HepG2 (cell line): ENCODE measurements at regions not wholly inside any gene's neighbourhood (a gene's known extent, or its start where the extent isn't known, plus 50 kb on each side); places are given as distances from the start of the nearest gene placed in this dataset.
"Not testable (repeated sequence)": the region's sequence is repeated elsewhere in the genome, so short reads cannot be mapped to it uniquely, and the experiment has no call there.

Experiments used
- ATAC-seq: fragments of 200-7000 bp; cut with Tn5 transposase; 3 replicates; pipeline ENCODE4 v1.9.1; 2020; ENCODE audit warnings: mild to moderate bottlenecking, moderate library complexity
- BruUV-seq: library from RNA; stranded (reverse); fragments of 400-500 nt; replicated peaks from 2 replicates; lab custom pipeline; 2021; lab: Mats Ljungman, UMichigan
- CTCF ChIA-PET: fragments of 300-600 bp; formaldehyde crosslinking; extraction: SDS; loops from one replicate; lab custom pipeline; 2021; ENCODE audit warnings: low total read pairs, inconsistent platforms, low intra/inter-chr PET ratio; lab: Yijun Ruan, JAX
- POLR2A ChIA-PET: fragments of 350-600 bp; sonication (Branson Sonifier 250); formaldehyde crosslinking; loops from one replicate; lab custom pipeline; 2020; ENCODE audit warnings: antibody characterized with exemption, inconsistent platforms; lab: Yijun Ruan, JAX
- DNase-seq: peaks from one replicate; pipeline ENCODE4 v3.0.0-alpha.2; 2015; ENCODE audit warnings: low spot score
- FAIRE-seq: peaks from 3 replicates; lab custom pipeline; 2011; peaks lifted over from hg19 to GRCh38; lab: Jason Lieb, UNC
- H2AFZ ChIP-seq: one replicate; pipeline ENCODE4 v1.6.1; 2011; ENCODE audit warnings: low read length, inconsistent platforms
- H3K27ac ChIP-seq: fragments of 300-600 bp; 3 replicates; pipeline ENCODE4 v1.8.0; 2011; ENCODE audit warnings: mixed run types, mild to moderate bottlenecking, mixed read lengths, low read length, inconsistent platforms; ENCODE audit not compliant: insufficient read depth; ENCODE audit errors: extremely low read length
- H3K27me3 ChIP-seq, 2 experiments: fragments of 200-600 bp in 1 of 2; 2 replicates in 1 of 2; 3 replicates in 1 of 2; pipeline versions ENCODE4 v1.6.0 to v1.8.0; 2011; ENCODE audit warnings: low read length in 2 of 2, mild to moderate bottlenecking in 2 of 2, moderate library complexity in 2 of 2, inconsistent platforms in 1 of 2; ENCODE audit not compliant: insufficient read depth in 2 of 2, control insufficient read depth in 1 of 2
- H3K36me3 ChIP-seq, 2 experiments: fragments of 200-600 bp in 1 of 2; replicated peaks in 1 of 2; 2 replicates in 1 of 2; 3 replicates in 1 of 2; pipeline versions ENCODE4 v1.5.1 to v1.8.0; 2011; ENCODE audit warnings: low read length in 2 of 2, inconsistent platforms in 1 of 2; ENCODE audit not compliant: insufficient read depth in 2 of 2, control insufficient read depth in 1 of 2
- H3K4me1 ChIP-seq: 2 replicates; pipeline ENCODE4 v1.5.1; 2012; ENCODE audit warnings: low read length, inconsistent platforms; ENCODE audit not compliant: insufficient read depth
- H3K4me2 ChIP-seq: 2 replicates; pipeline ENCODE4 v1.6.0; 2011; ENCODE audit warnings: low read depth, low read length, inconsistent platforms
- H3K4me3 ChIP-seq, 3 experiments: fragments of 200-600 bp in 1 of 3; sonication (generic), shearing (Covaris generic) in 1 of 3; replicated peaks in 1 of 3; 2 replicates each; pipeline ENCODE4 v1.5.1; 2011 to 2016; ENCODE audit warnings: low read length in 3 of 3, inconsistent platforms in 2 of 3, low read depth in 2 of 3, mild to moderate bottlenecking in 2 of 3, control low read depth in 1 of 3, mixed read lengths in 1 of 3; ENCODE audit not compliant: insufficient read depth in 1 of 3
- H3K79me2 ChIP-seq: one replicate; pipeline ENCODE4 v1.6.1; 2011; ENCODE audit warnings: low read length, inconsistent platforms; ENCODE audit not compliant: insufficient read depth
- H3K9ac ChIP-seq: 2 replicates; pipeline ENCODE4 v1.6.0; 2011; ENCODE audit warnings: mild to moderate bottlenecking, low read depth, low read length, inconsistent platforms; ENCODE audit not compliant: insufficient read depth
- H3K9me3 ChIP-seq: 2 replicates; pipeline ENCODE4 v1.5.1; 2012; ENCODE audit warnings: mild to moderate bottlenecking, low read length
- H4K20me1 ChIP-seq: 2 replicates; pipeline ENCODE4 v1.6.0; 2011; ENCODE audit warnings: inconsistent platforms, mild to moderate bottlenecking, low read length, moderate library complexity; ENCODE audit not compliant: insufficient read depth
- CHD4 ChIP-seq: fragments of 200-600 bp; sonication (generic); IDR thresholded peaks from 2 replicates; pipeline ENCODE4 v1.7.0; 2017; ENCODE audit warnings: mild to moderate bottlenecking, low read length, borderline replicate concordance
- GATAD1 ChIP-seq: IDR thresholded peaks from 2 replicates; pipeline ENCODE4 v1.6.1; 2016; ENCODE audit warnings: missing genetic modification reagents, missing compliant biosample characterization
- HIVEP1 ChIP-seq: sonication (generic); formaldehyde crosslinking; IDR thresholded peaks from 2 replicates; pipeline ENCODE4 v1.4.0; 2020; ENCODE audit warnings: mild to moderate bottlenecking, missing genetic modification reagents
- HNF4A ChIP-seq: sonication (generic); formaldehyde crosslinking; IDR thresholded peaks from 2 replicates; pipeline ENCODE4 v1.4.0; 2020; ENCODE audit warnings: missing genetic modification reagents
- JUN ChIP-seq: sonication (generic); formaldehyde crosslinking; IDR thresholded peaks from 2 replicates; pipeline ENCODE4 v1.4.0; 2020; ENCODE audit warnings: mild to moderate bottlenecking, missing genetic modification reagents
- MED1 ChIP-seq: sonication (generic); formaldehyde crosslinking; IDR thresholded peaks from 2 replicates; pipeline ENCODE4 v1.4.0; 2020; ENCODE audit warnings: missing genetic modification reagents
- MIER3 ChIP-seq: IDR thresholded peaks from 2 replicates; pipeline ENCODE4 v1.6.1; 2016; ENCODE audit warnings: missing compliant biosample characterization, borderline replicate concordance
- NCOA1 ChIP-seq: sonication (generic); formaldehyde crosslinking; IDR thresholded peaks from 2 replicates; pipeline ENCODE4 v1.9.0; 2021; ENCODE audit warnings: missing genetic modification reagents
- NCOR1 ChIP-seq: fragments of 200-600 bp; sonication (generic); IDR thresholded peaks from 2 replicates; pipeline ENCODE4 v1.7.0; 2017; ENCODE audit warnings: antibody characterized with exemption, low read length, borderline replicate concordance
- ZNF260 ChIP-seq: sonication (generic); formaldehyde crosslinking; IDR thresholded peaks from 2 replicates; pipeline ENCODE4 v1.4.0; 2020; ENCODE audit warnings: missing genetic modification reagents, low read depth, mild to moderate bottlenecking, borderline replicate concordance
- ZNF547 ChIP-seq: sonication (generic); formaldehyde crosslinking; IDR thresholded peaks from 2 replicates; pipeline ENCODE4 v1.5.1; 2020; ENCODE audit warnings: mild to moderate bottlenecking, missing genetic modification reagents
- ZNF563 ChIP-seq: sonication (generic); formaldehyde crosslinking; IDR thresholded peaks from 2 replicates; pipeline ENCODE4 v1.8.0; 2022; ENCODE audit warnings: mild to moderate bottlenecking, moderate library complexity, missing genetic modification reagents
- ZNF564 ChIP-seq: sonication (generic); formaldehyde crosslinking; IDR thresholded peaks from 2 replicates; pipeline ENCODE4 v1.8.1; 2023; ENCODE audit warnings: mild to moderate bottlenecking, missing genetic modification reagents
- ZNF883 ChIP-seq: sonication (generic); formaldehyde crosslinking; IDR thresholded peaks from 2 replicates; pipeline ENCODE4 v1.5.1; 2020; ENCODE audit warnings: mild to moderate bottlenecking, missing genetic modification reagents; ENCODE audit errors: not compliant biosample characterization
- WGBS: methylation state at CpG from one replicate; pipeline ENCODE4 v1.1.6; 2017; ENCODE audit warnings: low lambda C conversion rate; 5-methylcytosine and 5-hydroxymethylcytosine counted together
- in situ Hi-C: cut with HindIII; loops from 2 replicates; pipeline ENCODE4 v1.10.0; 2017; ENCODE audit warnings: low pct_unique_long_range_greater_than_20kb; ENCODE audit not compliant: extremely low pct_ligation_motif_present
- intact Hi-C: fragments of 100-400 bp; cut with micrococcal nuclease; formaldehyde crosslinking; loops from one replicate; pipeline ENCODE4 v1.10.0; 2022; ENCODE audit not compliant: unreplicated experiment
- TF ChIP-seq, protein P1 (sequence below): sonication (generic); formaldehyde crosslinking; IDR thresholded peaks from 2 replicates; pipeline ENCODE4 v1.8.0; 2022; ENCODE audit warnings: missing genetic modification reagents, mild to moderate bottlenecking, moderate library complexity, borderline replicate concordance
- TF ChIP-seq, protein P2 (sequence below): IDR thresholded peaks from 2 replicates; pipeline ENCODE4 v1.6.1; 2016; ENCODE audit warnings: missing compliant biosample characterization, missing genetic modification reagents, borderline replicate concordance

DNA sequence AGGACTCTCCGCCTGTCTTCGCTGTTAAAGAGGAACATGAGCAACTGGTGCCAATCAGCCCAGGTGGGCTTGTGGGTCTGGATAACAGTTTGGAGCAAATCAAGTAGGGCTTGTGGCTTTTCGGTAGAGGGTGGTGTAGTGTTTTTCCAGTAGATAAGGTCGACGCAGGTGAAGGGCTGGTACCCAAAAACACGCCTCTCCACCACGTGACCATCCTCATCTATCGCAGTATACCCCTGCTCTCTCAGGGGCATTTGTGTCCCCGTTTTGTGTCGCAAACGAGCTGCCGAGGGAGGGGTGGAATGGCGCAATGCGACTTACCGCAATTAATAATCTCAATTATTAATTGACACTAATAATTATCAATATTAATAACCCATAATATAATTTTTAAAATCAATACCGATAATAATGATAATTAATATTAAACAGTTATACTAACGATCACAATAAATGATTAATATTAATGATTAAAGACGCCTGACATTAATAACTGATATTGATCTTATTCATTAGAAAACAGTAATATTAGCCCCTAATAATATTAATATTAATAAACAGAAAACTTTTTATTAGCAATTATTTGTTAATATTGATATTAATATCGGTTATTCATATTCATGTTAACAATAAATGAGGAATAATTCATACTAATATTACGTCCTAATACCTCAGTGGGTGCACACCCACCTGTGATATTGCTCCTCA is 130.8 kb downstream of the ADRA2C start:
- CTCF ChIA-PET, H3K27me3 ChIP-seq, H2AFZ ChIP-seq, DNase-seq, intact Hi-C loops, BruUV-seq, H3K79me2 ChIP-seq, ATAC-seq, POLR2A ChIA-PET, H3K27ac ChIP-seq, H3K4me3 ChIP-seq, H3K36me3 ChIP-seq, H3K4me2 ChIP-seq, H4K20me1 ChIP-seq, in situ Hi-C loops, H3K9me3 ChIP-seq, H3K9ac ChIP-seq, FAIRE-seq: not testable (repeated sequence)
- 77% methylated on average over 20 of the region's 20 CpGs for WGBS
- H3K4me1 ChIP-seq = peaks cover 18% of the 10 kb centered on the region

DNA sequence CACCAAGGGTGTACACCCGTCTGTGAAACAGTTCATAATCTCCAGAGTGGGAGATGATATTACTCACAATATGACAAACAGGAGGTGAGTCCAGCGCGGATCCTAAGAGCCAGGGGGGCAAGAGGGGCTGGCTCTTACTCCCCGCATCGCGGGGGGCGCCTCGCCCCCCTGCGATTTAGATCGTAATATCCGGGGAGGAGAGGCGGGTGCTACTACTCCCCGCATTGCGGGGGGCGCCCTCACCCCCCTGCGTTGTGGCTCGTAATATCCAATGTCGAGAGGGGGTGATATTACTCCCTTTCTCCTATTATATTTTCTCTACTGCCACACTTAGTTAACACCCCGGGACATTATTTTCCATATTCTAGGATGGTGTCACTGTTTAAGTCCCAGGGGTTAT is 131.9 kb downstream of the ADRA2C start:
- no peak for ATAC-seq
- intact Hi-C loops (no loop called here), in situ Hi-C loops (no loop called here)
- Histone ChIP-seq H3K79me2 (no peaks in the 10 kb centered on the region), H3K4me2 (no peak overlapping the region), H3K9me3 (no peaks in the 10 kb centered on the region), H3K9ac (no peak overlapping the region), H3K27ac (no peak overlapping the region), H3K27me3 (peaks cover 0 to 1% of the 10 kb centered on the region in 2 experiments; a peak in 1 of 5 replicates), H4K20me1 (no peaks in the 10 kb centered on the region), H2AFZ (no peak overlapping the region), H3K36me3 (no peaks in the 10 kb centered on the region), H3K4me3 (no peak overlapping the region), H3K4me1 (peaks cover 18% of the 10 kb centered on the region)
- BruUV-seq = no TSS peak
- 69% methylated on average over 16 of the region's 19 CpGs for WGBS
- DNase-seq = no peak
- POLR2A ChIA-PET = no interaction called here
- CTCF ChIA-PET = no interaction called here
- FAIRE-seq = no peak
- no peak for TF ChIP-seq CHD4
- TF ChIP-seq, protein P1, sequence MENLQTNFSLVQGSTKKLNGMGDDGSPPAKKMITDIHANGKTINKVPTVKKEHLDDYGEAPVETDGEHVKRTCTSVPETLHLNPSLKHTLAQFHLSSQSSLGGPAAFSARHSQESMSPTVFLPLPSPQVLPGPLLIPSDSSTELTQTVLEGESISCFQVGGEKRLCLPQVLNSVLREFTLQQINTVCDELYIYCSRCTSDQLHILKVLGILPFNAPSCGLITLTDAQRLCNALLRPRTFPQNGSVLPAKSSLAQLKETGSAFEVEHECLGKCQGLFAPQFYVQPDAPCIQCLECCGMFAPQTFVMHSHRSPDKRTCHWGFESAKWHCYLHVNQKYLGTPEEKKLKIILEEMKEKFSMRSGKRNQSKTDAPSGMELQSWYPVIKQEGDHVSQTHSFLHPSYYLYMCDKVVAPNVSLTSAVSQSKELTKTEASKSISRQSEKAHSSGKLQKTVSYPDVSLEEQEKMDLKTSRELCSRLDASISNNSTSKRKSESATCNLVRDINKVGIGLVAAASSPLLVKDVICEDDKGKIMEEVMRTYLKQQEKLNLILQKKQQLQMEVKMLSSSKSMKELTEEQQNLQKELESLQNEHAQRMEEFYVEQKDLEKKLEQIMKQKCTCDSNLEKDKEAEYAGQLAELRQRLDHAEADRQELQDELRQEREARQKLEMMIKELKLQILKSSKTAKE (CRISPR knock-in tag) = no peak
- TF ChIP-seq ZNF564 (CRISPR knock-in tag) = no peak
- TF ChIP-seq NCOA1 (CRISPR knock-in tag) = no peak
- TF ChIP-seq ZNF260 (CRISPR knock-in tag) = no peak
- no peak for TF ChIP-seq ZNF547 (CRISPR knock-in tag)
- no peak for TF ChIP-seq ZNF883
- TF ChIP-seq HNF4A (CRISPR knock-in tag) = no peak
- TF ChIP-seq GATAD1 (CRISPR knock-in tag) = no peak
- TF ChIP-seq JUN = no peak
- TF ChIP-seq HIVEP1 (CRISPR knock-in tag) = no peak
- TF ChIP-seq MED1 (CRISPR knock-in tag) = no peak
- TF ChIP-seq MIER3 (CRISPR knock-in tag) = no peak
- TF ChIP-seq NCOR1 = no peak
- TF ChIP-seq, protein P2, sequence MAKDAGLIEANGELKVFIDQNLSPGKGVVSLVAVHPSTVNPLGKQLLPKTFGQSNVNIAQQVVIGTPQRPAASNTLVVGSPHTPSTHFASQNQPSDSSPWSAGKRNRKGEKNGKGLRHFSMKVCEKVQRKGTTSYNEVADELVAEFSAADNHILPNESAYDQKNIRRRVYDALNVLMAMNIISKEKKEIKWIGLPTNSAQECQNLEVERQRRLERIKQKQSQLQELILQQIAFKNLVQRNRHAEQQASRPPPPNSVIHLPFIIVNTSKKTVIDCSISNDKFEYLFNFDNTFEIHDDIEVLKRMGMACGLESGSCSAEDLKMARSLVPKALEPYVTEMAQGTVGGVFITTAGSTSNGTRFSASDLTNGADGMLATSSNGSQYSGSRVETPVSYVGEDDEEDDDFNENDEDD = no peak
- no peak for TF ChIP-seq ZNF563
